GM21786 (cell line): ENCODE measurements at regions not wholly inside any gene's neighbourhood (a gene's known extent, or its start where the extent isn't known, plus 50 kb on each side); places are given as distances from the start of the nearest gene placed in this dataset.
"Not testable (repeated sequence)": the region's sequence is repeated elsewhere in the genome, so short reads cannot be mapped to it uniquely, and the experiment has no call there.

ENCODE experiments used
- ATAC-seq: cut with Tn5 transposase; IDR thresholded peaks from one replicate; pipeline ENCODE4 v1.9.1; 2021; ENCODE audit not compliant: unreplicated experiment

DNA sequence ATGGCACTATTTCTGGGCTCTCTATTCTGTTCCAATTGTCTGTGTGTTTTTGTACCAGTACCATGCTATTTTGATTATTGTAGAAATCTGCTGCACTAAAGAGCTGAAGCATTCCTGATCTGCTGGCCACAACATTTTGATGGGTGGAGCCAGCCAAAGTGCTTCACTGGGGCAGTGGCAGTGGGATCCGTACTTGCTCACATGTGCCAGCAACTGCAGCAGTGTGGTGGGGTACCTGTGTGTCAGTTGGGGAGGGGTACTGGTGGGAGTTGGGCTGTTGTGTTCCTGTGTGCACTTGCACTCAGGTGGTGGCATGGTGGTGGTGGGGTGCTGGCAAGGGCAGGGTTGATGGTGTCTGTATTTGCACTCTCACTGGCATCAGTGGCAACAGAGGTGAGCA, 204.6 kb upstream of the ALG10 start:
- ATAC-seq = no peak

DNA sequence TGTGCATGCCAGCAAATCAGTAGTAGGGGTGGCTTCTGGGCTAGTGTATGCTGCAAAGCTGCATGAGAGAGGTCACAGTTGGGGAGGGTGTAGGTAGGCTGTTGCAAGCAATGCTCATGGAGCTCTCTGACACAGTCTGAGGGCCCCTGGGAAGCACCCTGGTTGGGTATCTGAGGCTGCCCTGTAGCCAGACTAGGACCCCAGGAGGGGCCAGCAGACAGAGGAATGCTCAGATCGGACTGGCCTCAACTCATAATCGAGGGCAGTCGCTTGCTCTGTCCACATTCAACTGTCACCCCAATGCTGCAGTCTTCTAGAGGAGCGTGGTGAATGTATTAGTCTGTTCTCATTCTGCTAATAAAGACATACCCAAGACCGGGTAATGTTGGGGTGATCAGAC, 204.0 kb upstream of the ALG10 start:
- no peak for ATAC-seq

DNA sequence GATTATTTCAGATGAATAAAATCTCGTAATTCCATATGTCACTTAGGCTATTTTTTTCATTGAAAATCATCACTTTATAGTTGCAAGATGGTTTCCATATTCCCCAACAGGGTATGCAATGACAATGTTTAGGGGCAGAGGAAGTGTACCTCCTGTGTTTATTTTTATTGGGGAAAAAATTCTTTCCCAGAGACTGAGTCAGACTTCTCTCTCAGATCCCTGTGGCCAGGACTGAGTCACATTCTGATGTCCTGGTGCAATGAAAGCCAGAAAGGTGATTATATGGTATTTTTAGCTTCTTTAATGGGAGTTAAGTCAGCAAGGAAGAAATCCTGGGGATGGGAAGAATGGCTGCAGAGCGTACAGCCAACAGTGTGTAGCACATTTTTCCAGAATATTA, 196.9 kb upstream of the ALG10 start:
- no peak for ATAC-seq

DNA sequence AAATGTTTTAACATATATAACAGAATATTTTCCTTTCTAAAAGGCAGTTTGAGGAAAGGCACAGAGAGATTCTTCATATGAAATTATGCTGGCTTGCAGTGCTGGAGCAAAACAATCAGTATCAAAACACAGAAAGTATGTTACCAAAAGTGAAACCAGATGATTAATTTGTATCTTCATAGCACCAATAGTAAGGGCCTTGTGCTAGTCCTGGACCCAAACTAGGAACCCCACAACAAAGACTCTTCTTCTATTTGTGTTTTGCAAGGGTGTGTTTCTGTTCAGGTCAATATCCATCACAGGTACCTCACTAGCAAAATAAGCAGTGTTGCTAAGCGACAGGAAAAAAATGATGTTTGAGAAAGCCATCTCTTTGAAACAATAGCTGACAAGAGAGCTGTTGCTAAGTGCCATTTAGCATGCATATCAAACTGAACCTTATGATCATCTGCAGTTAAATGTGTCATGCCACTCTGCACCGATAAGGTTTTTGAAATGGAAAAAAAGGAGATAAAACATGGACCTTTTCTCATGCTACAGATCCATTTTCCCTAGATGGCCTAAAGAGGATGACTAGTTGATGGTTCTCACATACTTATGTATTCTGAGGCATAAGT, 196.2 kb upstream of the ALG10 start:
- no peak for ATAC-seq

DNA sequence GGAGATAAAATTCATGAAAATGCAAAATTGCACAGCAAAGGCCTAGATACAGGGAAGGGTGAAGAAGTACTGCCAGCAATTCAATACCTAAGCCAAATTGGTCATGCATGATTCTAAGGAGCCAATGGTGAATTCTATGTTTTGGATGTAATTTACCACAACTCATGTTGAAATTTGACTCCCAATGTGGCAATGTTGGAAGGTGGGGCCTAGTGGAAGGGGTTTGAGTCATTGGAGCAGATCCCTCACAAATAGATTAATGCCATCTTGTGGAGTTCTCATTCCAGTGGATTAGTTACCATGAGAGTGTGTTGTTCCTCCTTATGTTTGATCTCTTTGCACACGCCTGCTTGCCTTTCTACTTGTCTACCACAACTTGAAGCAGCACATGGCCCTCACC, 194.0 kb upstream of the ALG10 start:
- ATAC-seq = no peak

DNA sequence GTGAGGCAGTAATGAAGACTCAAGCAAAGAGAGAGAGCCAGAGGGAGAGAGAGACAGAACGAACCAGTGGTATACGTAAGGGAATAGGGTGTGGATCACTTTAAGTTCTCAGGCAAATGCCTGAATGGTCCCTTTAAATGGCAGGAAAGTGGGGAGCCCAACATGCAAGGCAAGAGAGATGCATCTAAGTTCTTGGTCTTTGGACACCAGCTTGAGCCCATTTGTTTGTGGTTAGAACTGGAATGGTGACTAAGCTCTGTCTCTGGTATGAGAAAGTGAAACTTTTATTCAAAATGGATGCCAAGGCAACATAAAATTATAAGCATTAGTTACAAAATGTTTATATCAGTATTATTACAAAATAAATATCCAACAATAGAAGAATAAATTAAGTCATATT, 192.2 kb upstream of the ALG10 start:
- no peak for ATAC-seq

DNA sequence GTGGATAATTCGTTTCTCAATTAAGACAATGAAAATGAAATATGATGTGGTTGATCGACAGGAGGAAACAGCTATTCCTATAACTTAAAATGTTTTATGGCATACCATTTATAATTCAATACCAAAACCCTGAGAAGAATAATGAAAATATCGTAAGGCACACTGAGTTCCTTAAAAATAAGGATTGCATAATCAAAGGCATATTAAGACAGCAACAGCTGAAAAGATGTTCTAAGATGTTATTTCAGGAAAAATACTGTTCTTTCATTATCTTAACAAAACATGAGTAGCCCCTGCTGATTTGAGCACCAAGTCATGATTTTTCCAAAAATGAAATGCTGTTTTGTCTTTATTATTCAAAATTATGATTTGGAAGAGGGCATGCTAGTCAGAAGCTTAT, 189.4 kb upstream of the ALG10 start:
- no peak for ATAC-seq

DNA sequence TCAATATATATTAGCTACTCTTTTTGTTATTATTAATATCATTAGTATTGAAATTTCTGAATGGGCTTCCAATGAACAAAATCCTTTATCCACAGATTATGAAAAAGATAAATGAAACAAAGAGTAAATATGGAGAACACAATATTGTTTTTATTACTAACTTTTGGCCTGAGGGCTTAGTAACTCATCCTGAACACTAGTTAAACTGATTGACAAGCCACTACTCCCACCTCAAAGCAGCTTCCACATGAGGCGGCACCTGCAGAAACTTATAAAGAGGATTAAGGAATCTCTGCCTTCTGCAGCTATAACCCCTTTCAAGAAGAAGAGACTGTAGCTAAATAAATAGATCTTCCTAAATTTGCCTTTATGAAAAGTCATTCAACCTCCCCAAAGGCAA, 187.6 kb upstream of the ALG10 start:
- no peak for ATAC-seq

DNA sequence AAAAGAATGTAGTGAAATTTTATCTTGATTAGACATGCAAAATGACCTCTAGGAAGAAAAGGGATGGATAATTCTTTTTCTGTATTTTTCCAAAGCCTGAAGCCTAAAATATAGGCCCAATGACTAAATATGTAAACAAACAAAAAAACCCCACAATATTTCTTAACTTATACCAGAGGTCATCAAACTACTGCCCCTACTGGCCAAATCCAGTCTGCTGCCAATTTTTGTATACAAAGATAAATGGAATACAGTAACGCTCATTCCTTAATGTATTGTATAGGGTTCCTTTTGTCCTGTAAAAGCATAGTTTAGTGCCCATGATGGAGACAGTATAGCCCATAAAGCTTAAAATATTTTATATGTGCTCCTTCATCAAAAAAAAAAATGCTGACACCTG, 145.7 kb upstream of the ALG10 start:
- ATAC-seq = no peak

DNA sequence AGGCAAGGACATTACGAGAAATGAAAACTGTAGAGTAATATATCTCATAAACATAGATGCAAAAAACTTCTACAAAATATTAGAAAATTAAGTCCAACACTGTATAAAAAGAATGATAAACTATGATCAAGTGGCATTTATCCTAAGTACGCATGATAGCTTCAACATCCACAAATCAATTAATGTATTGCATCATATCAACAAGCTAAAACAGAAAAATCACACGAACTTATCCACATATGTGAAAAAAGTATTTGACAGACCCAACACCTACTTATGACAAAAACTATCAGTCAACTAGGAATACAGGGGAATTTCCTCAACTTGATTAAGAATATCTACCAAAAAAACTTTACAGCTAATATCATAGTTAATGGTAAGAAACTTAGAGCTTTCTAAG, 129.9 kb upstream of the ALG10 start:
- no peak for ATAC-seq

DNA sequence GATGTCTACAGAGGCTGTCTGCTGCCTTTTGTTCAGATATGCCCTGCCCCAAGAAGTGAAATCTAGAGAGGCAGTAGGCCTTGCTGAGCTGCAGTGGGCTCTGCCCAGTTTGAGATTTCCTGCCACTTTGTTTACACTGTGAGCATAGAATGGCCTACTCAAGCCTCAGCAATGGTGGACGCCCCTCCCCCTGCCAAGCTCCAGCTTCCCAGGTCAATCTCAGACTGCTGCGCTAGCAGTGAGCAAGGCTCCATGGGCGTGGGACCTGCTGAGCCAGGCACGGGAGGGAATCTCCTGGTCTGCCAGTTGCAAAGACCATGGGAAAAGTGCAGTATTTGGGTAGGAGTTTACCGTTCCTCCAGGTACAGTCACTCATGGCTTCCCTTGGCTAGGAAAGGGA, 101.8 kb upstream of the ALG10 start:
- not testable (repeated sequence) for ATAC-seq

DNA sequence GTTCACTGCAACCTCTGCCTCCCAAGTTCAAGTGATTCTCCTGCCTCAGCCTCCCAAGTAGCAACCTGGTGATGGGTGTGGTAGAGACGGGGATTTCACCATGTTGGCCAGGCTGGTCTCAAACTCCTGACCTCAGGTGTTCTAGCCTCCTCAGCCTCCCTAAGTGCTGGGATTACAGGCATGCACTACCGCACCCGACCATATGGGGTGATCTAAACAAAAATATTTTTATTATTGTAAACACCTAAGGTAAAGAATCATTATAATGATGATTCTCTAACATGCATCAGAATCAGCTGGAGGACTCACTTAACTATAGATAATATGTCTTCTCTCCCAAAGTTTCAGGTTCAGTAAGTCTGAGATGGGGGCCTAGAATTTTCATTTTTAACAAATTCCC, 96.2 kb upstream of the ALG10 start:
- ATAC-seq = no peak

DNA sequence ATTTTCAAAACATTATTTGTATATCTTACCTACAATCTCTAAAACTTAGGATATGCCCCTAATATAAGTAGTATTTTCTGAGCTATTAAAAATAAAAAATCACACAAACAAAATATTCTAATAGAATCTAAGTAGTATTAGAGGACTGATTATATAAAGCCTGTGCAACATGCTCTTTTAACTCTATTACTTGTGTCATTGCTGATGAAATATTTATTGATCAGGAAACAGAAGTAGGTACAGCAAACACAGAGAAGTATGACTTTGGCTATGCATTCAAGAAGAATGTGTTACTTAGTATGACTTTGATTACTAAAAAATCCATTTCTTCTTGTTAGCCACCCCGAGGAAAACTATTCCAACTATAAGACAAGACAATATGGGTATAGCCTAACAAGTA, 84.6 kb upstream of the ALG10 start:
- ATAC-seq = not testable (repeated sequence)

DNA sequence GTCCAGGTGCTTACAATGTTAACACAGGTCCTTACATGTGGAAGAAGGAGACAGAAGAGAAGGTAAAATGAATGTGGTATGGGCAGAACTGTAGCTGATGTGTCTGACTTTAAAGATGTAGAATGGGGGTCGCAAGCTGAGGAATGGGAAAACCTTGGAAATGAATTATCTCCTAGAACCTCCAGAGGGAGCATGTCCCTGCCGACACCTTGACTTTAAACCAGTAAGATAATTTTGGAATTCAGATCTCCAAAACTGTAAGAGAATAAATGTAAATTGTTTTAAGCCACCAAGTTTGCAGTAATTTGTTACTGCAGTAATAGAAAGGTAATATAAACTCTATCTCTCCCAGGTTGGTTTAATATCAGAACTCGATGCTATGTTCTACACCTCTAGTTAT, 80.1 kb upstream of the ALG10 start:
- ATAC-seq = no peak

DNA sequence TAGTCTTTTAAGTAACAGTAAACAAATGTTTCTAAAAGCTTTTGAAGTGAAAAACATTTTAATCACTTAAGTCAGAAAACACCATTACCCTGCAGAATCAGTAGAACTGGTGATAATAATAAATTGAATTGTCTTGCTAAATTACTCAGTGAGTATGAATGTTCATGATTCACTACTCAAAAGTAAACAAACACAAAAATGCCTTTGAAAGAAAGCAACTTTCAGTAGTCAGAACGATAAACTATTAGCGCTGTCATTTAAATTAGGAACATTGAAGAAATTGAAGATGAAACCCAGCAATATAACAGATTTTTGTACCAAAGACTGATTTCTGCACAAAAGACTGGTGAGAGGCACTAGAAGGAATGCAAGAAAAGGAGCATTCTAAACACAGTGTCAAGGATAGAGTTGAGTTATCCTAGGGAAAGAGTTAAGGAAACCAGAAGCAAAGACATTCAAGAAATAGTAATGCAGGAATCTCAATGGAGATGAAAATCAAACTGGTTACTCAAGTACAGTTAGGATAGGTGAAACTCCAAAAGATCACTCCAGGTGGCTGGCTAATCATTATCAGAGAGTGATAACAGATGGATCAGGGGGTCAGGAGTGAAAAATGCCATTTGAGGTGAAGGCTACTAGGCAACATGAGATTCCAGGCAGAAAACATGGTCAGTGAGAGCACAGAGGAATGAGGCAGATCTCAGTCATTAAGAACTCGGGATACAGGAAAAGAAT, 77.4 kb upstream of the ALG10 start:
- no peak for ATAC-seq

DNA sequence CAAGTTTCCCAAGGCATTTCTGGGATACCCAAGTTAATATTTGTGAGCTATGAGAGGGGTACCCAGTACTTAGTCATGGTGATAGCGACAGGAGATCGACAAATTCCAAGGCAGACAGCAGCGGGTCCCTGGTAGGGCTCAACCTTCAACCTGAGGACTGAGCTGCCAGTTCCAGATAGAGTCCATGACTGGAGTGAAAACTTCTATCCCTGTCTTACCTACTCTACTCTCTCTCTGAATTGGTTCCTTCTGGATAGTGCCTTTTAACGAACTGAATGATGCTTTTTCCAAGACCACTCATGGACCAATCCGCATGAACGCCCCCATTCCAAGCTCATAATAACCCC, 76.9 kb upstream of the ALG10 start:
- ATAC-seq = no peak

DNA sequence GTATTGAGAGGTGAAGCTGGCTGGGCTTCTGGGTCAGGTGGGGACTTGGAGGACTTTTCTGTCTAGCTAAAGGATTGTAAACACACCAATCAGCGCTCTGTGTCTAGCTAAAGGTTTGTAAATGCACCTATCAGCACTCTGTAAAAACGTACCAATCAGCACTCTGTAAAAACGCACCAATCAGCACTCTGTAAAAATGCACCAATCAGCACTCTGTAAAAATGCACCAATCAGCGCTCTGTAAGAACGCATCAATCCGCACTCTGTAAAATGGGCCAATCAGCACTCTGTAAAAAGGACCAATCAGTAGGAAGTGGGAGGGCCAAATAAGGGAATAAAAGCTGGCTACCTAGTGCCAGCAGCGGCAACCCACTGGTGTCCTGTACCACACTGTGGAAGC, 56.1 kb upstream of the ALG10 start:
- not testable (repeated sequence) for ATAC-seq

DNA sequence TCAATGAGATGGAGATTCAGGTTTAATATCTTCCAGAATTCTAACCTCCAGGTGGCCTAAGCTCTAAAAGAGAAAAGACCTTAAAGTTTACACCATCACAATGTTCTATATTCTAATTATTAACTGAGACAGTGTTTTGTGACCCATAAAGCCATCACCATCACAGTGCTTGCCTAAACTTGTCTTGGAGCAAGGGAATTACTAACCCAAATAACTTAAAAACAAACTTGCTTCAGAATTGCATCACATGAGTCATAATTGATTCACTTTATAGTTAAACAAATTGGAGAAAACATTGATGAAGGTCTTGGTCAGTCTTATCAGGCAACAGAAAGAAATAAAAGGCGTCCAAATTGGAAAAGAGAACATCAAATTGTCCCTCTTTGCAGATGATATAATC, 54.5 kb upstream of the ALG10 start:
- no peak for ATAC-seq
